Suppressor macrophage treated with lipopolysaccharide for 4 hours (primary cell): ENCODE measurements at regions not wholly inside any gene's neighbourhood (a gene's known extent, or its start where the extent isn't known, plus 50 kb on each side); places are given as distances from the start of the nearest gene placed in this dataset.

ENCODE experiments used
- DNase-seq: peaks from one replicate; pipeline ENCODE4 v3.0.0-alpha.2; 2020

DNA sequence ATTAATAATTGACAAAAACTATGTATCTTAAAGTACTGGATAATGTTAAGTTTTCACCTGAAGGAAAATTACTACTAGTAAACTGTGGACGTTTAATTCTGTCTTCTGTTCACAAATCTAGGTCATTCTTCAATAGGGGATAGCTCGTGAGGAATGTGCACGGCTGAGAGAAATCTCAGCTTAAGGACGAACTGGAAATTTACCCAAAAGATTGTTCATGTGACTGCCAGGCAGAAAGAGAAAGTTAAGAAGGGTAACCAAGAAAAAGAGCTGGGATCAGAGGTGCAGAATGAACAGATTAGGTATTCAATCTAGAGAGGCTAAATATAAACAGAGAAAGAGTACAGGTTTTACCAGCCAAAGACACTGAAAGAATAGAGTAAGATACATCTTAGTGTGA is 245.3 kb downstream of the CASP12 start:
- DNase-seq: no peak

- DNase-seq: no peak
Measured at GRCh38 chr11:104650234-104650633, 248.0 kb downstream of the CASP12 start.

DNA sequence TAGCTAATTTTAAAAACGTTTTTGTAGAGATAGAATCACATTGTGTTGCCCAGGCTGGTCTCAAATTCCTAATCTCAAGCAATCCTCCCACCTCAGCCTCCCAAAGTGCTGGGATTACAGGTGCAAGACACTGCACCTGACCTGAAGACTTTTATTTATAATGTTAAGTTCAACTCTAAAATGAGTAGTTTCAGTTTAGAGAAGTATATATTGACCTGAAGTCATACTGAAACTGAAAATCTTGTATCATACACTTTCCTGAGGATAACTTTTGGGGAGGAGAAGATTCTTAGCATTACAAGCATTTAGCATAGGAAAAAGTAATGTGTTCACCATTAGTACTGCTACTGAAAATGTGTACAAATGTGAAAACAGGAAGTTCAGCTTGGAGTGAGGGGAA is 249.3 kb downstream of the CASP12 start:
- DNase-seq: peak; percentile 26

DNA sequence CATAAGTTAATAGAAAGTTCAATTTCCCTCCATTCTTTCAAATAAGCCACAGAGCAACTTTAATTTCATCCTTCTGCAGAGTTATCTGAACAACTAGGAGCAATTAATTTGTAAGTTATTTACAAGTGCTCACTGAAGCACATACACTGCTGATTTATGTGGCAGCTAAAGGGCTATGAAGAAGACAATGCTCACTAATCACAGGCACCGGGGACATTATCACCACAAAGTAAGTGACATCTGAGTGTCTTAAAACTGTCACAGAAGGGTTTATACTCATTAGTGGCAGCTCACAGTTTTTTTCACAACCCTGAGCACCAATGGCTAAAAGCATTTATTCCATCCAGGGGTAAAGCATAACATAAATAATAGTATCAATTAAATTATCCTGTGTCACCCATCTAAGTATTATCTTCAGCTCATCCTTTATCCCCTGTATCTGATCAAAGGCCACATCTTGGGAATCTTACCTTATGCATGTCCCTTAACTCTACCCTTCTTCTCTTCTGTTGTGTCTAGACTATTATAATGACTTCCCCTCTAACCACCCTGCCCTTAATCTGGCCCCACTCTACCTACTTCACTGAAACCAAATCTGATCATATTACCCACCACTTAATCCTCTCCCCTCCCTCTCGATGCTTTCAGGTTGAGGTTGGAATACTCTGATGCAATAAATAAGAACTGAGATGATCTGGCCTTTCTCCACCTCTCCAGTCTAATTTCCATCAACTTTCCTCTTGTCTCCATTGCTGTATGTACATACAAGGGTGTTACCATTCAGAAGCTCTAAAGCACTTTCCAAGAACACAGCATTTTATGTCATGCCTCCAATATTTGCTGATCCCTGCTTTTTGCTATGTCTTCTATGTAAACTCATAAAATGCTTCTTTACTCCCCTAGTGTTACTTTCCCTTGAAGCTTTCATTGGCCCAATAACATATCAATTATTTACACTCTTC is 252.7 kb downstream of the CASP12 start:
- DNase-seq: no peak

DNA sequence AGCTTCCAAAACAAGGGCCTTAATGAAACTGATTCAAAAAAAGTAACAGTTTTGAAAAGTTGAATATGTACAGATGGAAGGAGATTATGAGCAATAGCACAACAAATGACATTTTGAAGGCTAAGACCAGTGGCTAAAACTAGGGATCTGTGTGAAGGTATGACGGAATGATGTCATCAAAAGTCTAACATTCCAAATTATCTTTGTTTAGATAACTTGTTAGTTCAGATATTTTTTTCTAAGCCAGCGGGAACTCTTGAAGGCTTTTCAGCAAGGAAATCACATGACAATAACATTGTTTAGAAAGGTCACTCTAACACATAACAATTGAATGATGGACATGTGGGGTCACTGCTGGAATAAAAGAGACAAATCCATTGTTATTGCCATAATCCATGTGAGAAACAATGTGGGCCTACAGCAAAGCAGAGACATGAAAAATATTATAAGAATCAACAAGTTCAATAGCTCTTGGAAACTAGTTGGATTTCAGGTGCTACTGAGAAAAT is 260.5 kb downstream of the CASP12 start:
- DNase-seq: no peak

DNA sequence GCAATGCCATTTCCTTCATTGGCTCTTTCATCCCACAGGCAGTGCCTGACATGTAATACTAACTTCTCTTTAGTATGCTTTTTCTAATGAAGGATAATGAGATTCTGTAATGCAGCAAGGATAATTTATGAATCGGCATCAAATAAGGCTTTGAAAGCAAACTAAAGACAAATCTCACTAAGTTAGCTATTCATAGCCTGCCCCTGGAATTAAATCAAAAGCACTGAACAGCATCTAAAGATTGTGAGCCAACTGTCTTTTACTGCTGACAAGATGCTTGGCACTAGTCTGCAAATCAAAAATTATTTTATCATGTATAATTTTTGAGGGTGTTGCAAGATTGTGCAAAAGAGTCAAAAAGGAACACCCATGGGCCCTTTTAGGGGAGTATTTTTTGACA is 265.0 kb downstream of the CASP12 start:
- DNase-seq: no peak

GRCh38 chr11:104630352-104630751 is 267.9 kb downstream of the CASP12 start:
- DNase-seq: no peak

DNA sequence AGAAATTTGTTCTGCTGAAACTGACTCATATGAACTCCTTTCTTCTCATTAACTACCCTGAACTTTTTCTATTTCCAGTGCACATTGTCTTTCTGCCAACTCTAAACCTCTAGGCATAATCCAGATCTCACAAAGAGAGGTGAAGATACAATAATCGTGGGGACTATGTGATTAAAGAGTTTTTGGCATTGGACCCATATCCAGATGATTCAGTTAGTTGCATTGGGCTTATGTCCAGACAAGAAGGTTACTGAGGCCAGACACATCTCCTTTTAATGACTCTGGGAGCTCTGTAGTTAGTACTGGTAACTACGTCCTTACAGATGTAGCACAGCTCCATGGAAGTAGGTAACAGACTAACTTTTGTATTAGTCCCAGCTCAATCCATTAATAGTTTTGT is 273.0 kb downstream of the CASP12 start:
- no peak for DNase-seq

- DNase-seq: no peak
Measured at GRCh38 chr11:104624021-104624420, 274.2 kb downstream of the CASP12 start.

GRCh38 chr11:104623518-104623917 is 274.7 kb downstream of the CASP12 start:
- no peak for DNase-seq

- DNase-seq: no peak
Measured at GRCh38 chr11:104620991-104621390, 277.3 kb downstream of the CASP12 start.

- DNase-seq: no peak
Measured at GRCh38 chr11:104619751-104620150, 278.5 kb downstream of the CASP12 start.

- no peak for DNase-seq
Measured at GRCh38 chr11:104618954-104619353, 279.3 kb downstream of the CASP12 start.

GRCh38 chr11:104614961-104615360 is 283.3 kb downstream of the CASP12 start:
- no peak for DNase-seq

- no peak for DNase-seq
Measured at GRCh38 chr11:104614117-104614680, 284.1 kb downstream of the CASP12 start.

- no peak for DNase-seq
Measured at GRCh38 chr11:104610635-104611034, 287.6 kb downstream of the CASP12 start.

GRCh38 chr11:104609311-104610085 is 288.8 kb downstream of the CASP12 start:
- DNase-seq: peak; percentile 72

GRCh38 chr11:104602643-104603042 is 295.6 kb downstream of the CASP12 start:
- DNase-seq: no peak

GRCh38 chr11:104594228-104594958 is 303.9 kb downstream of the CASP12 start:
- peak; percentile 19 for DNase-seq

GRCh38 chr11:104588970-104589369 is 309.3 kb downstream of the CASP12 start:
- no peak for DNase-seq

DNA sequence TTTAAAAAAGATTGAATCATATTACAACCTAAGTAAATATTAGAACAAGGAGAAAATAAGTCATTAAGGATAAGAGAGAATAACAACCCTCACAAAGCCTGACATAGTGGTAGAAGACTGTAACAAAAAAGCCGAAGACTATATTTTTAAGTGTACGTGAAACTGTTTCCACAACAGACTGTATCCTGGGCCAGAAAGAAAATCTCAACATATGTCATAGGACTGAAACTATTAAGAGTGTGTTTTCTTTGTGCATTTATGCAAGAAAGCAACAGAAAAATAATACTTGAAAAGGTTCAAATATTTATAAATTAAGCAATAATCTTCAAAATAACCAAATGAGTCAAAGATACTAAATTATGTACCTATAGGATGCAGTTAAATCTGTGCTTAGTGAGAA is 309.8 kb downstream of the CASP12 start:
- DNase-seq: no peak

DNA sequence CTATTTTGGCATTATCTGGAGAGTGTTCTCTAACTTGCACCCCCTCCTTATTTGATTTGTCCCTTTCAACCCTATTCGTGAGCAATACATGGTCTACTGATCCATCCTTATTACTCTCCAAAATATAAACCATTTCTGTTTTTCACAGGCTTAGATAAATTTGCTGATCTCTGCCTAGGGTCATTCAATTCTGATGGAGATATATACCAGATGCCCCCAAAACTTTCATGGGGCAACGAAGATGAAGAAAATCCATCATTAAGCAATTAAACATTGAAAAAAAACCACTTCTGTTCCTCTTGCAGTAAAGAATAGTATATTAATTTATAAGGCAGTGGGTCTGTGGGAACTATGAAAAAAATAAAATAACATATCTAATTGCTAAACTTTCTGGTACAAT is 313.4 kb downstream of the CASP12 start:
- DNase-seq: no peak

- DNase-seq: no peak
Measured at GRCh38 chr11:104583857-104584256, 314.4 kb downstream of the CASP12 start.
